GM21619 (cell line): ENCODE measurements at regions not wholly inside any gene's neighbourhood (a gene's known extent, or its start where the extent isn't known, plus 50 kb on each side); places are given as distances from the start of the nearest gene placed in this dataset.

Experiments
- ATAC-seq: cut with Tn5 transposase; IDR thresholded peaks from one replicate; pipeline ENCODE4 v1.9.1; 2021; ENCODE audit not compliant: unreplicated experiment

DNA sequence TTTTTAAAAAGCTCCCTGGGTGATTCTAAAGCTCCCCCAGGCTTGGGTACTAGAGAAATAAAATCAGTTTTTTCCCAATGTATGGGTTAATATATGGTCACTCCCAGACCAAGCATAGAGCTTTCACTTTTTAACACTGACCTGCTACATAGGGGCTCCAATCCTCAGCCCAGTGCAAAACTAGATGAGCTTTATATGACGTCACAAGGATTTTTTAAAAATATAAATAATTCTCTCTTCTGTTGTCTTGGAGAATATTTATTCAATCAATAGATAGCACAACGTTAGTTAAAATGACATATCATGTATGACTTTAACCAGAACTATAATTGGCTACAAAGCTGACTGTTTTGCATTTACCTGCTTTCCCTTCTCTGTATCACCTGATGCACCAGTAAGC is 137.9 kb upstream of the TMCC3 start:
- ATAC-seq: no peak

DNA sequence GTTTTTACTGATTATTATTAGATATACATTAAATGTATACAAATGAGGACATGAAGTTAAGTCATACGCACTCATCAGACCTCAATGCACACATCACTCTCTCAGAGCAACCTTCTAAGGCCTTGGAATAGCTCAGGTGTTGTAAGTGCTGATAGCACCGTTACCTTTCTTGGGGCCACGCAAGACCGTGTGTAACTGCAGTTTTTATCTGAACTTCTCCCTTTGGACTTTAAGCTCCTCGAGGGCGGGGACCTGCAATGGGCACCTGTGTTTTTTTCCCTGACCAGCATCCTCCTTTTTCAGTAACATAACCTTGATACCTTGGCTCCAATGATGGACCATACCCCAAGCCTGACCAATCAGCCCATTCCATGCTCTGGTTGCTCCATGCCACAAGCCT is 136.5 kb upstream of the TMCC3 start:
- ATAC-seq: no peak

DNA sequence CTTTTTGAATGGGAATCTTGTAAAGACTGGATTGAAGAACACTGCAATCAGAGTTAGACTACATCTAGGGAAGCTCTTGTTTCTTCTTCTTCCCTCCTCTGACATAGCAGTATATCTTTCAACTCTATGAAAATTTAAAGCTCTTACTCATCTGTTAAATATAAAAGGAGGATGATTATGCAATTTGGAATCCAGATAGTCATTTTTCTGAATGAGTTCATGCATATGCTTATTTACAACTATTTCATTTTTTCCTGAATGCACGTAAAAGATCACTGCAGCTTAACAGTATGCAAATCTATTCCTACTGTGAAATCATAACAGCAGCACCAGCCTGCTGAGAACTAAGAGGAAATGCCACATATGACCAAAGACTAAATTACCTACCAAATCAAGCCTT is 133.5 kb upstream of the TMCC3 start:
- ATAC-seq: peak; percentile 65

DNA sequence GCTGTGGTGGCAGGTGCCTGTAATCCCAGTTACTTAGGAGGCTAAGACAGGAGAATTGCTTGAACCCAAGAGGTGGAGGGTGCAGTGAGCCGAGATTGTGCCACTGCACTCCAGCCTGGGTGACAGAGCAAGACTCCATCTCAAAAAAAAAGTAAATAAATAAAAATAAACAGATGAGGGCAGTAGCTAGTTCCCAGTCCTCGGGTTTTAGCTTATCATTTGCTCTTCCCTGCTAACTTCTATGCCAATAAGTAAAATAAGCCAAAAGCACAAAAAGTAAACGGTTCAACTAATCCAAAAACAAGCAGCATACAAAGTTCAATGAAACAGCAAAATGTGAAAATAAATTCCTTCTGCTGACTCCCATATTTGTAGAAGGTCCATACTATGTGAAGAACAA is 133.0 kb upstream of the TMCC3 start:
- no peak for ATAC-seq

DNA sequence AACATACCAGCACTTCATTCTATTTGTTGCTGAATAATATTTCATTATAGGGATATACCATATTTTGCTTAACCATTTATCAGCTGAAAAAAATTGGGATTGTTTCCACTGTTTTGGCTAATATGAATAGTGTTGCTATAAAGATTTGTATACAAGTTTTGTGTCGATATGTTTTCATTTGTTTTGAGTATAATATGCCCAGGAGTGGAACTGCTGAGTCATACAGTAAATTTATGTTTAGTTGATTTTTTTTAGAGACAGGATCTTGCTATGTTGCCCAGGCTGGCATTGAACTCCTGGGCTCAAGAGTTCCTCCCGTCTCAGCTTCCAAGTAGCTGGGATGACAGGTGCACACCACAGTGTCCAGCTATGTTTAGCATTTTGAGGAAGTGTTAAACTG is 131.5 kb upstream of the TMCC3 start:
- no peak for ATAC-seq

DNA sequence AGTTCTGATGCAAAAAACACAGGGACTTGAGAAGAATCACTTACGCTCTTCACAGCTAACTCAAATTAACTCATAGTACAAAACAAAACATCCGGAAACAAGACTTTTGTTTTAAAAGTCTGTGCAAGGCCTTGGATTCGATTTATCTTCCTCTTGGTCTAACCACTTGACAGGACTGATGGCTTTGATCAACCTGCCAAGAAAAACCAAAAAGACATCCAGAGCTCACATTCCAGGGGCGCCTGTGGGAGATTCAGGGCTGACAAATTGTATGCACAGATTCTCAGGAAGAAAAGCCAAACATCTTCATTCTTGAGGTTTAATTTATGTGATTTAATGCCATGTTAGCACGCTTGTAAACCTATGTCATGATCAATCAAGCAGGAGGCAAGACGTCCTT is 129.1 kb upstream of the TMCC3 start:
- ATAC-seq: no peak

DNA sequence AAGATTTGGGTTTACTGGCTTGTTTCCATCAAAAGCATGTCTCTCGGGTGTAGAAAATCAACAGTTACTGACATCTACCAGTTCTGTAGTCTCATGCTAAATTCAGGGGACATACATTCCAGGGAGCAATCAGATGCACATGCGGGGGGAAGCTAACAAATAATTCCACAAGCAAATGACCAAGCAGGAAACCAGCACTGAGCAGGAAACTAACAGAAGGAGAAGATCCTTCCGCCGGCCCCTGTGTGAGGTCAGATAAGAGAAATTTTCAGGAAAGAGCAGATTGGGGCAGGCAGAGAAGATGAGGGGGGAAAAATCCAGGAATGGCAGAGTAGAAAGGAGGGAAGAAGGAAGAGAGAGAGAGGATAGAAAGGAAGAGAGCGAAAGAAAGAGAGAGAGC is 127.6 kb upstream of the TMCC3 start:
- ATAC-seq: no peak

DNA sequence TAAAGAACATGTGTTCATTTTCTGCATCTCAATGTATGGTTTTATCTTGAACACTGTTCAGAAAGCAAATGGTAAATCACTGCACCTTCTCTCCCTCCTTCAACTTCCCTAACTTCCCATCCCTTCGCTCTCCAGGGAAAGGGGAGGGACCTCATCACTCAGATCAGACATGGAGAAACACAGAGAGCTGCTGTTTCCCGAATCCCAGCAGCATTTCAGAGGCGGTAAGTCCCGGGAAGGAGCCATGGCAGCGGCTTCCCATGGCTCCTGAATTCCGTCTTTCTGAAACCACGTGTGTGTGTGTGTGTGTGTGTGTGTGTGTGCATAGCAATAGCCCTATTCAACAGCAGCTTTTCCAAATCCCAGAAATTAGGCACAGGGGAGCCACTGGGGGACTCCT is 125.4 kb upstream of the TMCC3 start:
- ATAC-seq: no peak

DNA sequence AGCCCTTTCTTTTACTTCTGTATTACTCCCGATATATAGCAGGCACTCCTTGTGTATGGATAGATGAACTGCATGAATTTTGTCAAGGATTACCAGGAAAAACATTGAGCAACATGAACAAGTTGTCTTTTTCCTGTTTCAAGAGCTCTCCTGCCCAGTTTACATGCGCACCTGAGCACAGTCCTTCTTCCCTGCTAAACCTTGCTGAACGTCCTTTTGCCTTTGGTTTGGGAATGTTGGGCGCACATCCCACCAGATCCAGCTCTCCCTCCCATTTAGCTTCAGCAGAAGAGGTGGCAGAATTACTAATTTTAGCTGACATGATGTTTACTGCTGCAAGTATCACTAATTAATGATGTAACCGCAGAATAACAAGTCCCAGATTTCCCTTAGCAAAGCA is 121.4 kb upstream of the TMCC3 start:
- no peak for ATAC-seq

DNA sequence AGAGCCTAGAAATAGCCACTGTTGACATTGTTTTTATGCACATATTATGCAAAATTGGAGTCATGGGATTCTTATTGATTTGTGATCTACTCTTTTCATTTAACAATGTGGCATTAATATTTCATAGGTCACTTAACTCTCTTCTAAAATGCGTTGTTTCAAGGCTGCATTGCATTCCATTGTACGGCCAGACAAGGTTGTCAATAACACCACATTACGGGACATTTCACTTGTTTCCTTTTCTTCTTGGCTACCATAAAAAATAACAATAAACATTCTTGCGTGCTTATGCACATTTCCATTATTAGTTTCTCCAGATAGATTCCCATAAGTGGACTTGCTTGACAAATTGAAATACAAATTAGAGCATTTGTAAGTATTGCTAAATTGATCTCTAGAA is 120.8 kb upstream of the TMCC3 start:
- ATAC-seq: no peak

DNA sequence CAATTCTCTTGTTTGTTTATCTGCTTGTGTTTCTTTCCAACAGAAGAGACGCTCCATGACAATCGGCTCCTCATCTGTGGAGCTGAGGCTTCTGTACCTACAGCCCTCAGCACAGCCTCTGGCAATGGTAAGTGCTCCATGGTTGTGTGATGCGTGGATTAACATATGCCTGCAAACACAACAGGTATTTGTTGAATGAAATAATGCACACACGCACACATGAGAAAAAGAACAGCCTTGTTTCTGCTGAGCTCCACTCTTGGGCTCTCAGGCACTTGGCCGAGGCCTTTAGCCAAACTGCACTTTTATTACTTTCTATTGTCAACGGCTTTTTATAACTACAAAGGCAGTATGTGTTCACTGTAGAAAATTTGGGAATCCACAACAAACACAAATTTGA is 120.4 kb upstream of the TMCC3 start:
- no peak for ATAC-seq

DNA sequence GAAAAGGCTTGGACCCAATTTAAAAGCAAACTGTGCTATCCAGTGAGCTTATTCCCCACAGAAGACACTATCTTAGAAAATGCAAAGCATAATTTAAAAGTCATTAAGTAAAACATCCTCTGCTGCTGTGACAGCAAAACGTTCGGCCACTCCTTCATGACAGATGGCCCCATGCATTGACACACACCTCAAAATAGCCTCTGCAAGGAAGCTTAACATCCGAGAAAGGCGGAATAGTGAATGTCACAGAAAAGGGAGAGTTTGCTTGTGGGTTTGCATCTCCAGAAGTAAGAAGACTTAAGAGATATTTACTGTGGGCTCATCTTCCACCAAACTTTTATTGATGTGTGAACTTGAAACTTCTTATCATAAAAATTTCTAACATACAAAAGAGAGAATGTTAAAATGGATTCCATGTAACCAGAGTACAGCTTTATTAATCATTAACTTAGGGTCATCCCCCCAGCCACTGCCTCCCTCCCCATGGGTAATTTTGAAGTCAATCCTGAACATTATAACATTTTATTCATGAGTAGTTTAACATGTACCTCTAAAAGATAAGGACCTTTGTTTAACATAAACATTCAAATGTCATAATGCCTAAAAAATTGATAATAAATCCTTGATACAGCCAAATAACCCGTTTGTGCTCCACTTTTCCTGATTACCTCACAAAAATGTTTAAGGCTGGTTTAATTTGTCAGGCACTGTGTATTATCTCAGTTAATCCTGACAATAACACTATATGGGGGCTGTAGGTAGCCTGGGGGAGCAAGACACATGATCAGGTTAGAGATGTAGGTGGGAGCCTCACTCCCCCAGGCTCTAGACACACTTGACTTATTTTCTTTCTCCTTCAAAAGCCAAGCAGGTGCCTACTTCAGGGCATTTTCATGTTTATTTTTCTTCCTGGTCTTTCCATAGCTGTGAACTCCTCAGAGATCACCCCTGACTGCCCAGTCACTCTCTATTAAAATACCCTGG is 119.7 kb upstream of the TMCC3 start:
- ATAC-seq: no peak

DNA sequence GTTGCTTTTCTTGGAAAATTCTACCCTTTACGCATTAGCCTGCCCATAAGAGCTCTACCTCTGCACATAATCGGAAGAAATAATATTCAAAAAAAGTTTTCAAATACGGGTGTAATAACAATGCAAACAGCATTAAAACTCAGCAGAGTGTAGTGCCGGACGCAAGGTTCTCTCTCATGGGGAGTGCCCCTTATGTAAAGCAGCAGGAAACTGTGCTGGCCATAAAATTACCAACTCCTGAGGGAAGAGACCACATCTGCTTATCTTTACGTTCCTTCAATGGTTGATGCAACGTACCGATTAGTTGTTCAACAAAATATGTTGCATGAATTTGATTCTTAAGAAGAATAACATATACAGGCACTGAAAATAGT is 118.7 kb upstream of the TMCC3 start:
- peak; percentile 83 for ATAC-seq

DNA sequence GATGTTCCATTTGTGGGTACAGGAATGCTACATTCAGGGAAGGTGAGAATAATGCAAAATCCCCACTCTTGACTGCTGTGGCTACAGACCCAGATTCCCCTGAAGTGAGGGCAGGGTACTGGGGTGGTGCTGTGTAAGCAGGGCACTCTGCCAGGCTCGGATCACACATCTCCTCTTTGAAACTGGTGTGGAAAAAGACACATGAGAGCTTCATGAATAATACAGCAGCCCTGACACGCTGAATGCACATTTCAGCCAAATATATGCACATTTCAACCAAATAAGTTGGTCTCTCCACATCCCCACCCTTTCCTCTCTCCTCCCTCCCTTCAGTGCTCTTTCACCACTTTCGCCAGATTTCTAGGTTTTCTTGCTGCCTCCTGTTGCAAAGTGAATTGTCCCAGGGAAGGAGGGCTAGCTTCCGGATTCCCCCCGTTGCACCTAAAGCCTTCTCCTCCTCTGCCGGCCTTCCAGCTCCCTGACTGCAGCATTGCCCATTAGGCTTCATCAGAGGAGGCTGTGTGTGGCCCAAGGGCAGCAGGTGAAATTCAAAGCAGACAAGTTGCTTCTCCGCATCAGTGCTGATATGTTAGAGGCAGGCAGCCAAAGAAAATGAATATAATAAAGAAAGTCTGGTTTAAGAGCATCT is 118.2 kb upstream of the TMCC3 start:
- peak; percentile 44 for ATAC-seq

DNA sequence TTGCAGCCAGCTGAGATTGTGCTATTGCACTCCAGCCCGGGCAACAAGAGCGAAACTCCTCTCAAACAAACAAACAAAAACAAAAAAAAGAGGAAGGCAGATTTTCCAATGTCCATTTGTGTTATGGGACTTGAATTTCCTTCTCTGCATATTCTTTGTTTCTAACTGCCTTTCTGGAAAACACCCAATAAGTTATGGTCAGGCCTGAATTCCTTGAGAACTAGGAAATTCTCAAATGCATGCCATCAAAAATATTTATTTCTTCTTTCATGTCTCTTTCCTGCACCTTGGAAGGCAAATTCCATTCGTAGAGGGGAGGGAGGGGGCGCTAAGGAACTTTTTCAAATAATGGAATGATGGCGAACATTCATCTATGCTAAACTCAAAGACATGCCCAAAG is 117.6 kb upstream of the TMCC3 start:
- ATAC-seq: no peak

DNA sequence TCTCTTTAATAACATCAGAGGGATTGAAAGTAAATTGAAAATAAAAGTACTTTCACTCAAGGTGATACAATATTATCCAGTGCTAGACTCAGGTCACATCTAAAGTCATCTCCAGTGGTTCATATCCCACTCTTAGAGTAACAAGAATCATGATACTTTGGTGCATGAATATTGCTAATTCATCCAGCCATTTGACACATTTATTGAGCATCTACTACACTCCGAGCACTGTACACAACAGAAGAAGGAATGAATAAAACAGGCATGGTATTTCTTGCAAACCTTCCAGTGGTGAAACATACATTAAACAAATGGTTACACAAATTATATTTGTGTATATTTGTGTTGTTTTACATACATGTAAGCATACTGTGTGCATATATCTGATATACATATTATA is 116.0 kb upstream of the TMCC3 start:
- no peak for ATAC-seq

DNA sequence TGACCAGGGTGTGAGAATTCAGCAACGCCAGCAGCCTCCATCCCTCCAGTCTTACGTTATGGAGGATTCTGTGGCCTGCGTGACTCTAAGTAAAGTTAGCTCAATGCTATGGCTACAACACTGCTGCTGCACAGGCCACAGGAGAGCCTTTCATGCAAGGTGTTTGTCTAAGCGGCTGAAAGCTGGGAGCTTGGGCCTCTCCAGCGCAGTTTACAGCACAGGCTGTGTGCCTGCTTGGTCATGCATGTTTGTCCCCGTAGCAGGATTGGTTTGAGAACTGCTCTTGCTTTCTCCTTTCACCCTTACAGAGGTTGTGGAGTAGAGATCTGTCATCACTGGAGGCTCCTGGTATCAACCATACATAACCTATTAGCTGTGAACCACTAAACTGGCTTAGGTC is 113.1 kb upstream of the TMCC3 start:
- peak; percentile 46 for ATAC-seq

DNA sequence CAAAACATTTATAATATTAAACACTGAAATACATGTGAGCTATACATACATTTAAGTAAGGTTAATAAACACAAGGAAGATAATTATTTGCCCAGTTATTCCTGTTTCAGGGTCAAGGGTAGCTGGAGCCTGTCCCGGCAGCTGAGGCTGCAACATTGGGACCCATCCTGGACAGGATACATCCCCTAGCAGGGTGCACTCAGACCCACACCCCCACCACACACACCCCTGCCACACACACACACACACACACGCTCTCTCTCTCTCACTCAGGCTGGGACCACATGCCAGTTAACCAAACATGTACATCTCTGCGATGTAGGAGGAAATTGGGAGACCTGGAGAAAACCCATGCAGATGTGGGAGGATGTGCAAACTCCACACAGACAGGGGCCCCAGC is 112.6 kb upstream of the TMCC3 start:
- ATAC-seq: peak; percentile 6

DNA sequence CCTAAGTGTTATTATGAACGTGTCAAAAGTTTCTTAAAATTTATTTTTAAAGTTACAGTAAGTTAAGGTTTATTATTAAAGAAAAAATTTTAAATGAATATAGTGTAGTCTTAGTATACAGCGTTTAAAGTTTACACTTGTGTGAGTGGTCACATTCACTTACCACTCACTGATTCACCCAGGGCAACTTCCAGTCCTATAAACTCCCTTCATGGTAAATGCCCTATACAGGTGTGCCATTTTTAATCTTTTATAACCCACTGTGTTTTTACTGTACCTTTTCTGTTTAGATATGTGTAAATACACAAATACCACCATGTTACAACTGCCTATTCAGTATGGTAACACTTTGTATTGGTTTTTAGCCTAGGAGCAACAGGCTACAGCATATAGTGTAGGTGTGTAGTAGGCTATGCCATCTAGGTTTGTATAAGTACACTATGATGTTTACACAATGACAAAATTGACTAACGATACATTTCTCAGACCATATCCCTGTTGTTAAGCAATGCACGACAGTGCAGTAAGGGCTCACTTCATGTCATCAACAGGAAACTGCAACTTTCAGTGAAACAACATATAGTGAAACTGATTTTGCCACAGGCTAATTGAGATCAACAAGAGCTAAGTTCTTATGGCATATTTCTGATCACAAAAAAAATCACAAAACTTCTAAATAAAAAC is 112.0 kb upstream of the TMCC3 start:
- ATAC-seq: peak; percentile 79

DNA sequence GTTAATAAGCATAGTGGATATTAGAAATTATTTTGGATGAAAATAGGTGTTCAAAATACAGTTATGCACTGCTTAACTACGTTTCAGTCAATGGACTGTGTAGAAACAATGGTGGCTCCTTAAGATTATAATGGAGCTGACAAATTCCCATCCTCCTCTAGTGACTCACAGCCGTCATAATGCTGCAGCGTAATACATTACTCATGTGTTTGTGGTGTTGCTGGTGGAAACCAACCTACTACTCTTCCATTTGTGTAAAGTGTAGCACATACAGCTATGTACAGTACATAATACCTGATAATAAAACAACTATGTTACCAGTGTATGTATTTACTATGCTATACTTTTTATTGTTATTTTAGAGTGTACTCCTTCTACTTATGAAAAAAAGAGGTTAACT is 111.2 kb upstream of the TMCC3 start:
- ATAC-seq: no peak

DNA sequence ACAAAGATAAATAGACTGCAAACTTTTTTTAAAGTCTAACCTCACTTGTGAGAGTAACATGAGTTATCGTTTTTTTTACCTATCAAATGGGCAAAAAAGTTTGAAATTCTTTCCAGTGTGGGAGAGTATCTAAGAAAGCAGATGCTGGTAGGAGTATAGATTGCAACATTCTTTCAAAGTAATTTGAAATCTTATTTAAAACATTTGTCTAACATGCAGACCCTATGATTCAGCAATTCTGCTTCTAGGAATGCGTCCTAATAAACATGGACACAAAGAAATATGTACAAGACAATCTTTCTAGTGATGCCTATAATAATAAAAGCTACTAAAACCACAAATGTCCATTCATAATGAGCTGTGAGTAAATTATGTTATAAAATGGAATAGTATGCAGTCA is 110.4 kb upstream of the TMCC3 start:
- ATAC-seq: no peak

DNA sequence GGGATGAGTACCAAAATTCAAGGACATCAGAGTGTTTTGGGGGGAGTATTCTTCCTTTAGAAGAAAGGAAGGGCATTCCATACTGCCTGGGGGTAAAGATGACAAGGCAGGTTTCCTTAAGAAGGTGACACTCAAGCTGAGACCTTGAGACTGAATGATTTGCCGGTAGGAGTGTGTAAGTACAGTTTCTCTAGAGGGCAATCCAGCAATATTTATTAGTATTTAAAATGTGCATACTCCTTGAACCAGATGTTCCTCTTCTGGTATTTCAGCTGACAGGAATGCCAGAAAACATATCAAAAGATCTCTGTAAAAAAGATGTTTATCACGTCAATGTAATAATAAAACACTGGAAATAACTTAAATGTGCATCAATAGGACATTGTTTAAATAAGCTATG is 106.4 kb upstream of the TMCC3 start:
- ATAC-seq: no peak
